ENCODE measurements at regions not wholly inside any gene's neighbourhood (a gene's known extent, or its start where the extent isn't known, plus 50 kb on each side); places are given as distances from the start of the nearest gene placed in this dataset.
"Not testable (repeated sequence)": the region's sequence is repeated elsewhere in the genome, so short reads cannot be mapped to it uniquely, and the experiment has no call there.

DNA sequence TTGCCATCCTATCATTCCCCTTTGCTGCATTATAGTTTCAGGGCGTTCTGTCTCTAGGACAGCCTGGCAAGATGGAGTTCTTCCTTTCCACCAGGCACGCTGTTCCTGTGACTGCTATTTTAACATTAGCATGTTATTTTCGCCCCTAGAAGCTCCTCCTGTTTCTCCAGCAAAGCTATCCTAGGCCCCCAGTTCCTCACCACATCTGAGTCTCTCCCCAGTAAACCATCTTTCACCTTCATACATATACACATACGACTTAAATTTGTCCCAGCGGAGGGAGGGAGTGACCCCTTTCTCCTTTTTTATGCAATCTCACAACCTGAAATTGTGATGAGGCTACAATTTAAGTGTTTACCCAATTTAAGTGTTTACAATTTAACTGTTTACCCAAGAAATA is 66.7 kb upstream of the FRMD6 start:
- DNase-seq (ENCODE audit: low spot score): no peak

GRCh38 chr14:51592836-51593235 is 58.9 kb upstream of the FRMD6 start:
- no peak for DNase-seq (ENCODE audit: low spot score)

GRCh38 chr14:51593397-51593796 is 58.3 kb upstream of the FRMD6 start:
- DNase-seq (ENCODE audit: low spot score): no peak

DNA sequence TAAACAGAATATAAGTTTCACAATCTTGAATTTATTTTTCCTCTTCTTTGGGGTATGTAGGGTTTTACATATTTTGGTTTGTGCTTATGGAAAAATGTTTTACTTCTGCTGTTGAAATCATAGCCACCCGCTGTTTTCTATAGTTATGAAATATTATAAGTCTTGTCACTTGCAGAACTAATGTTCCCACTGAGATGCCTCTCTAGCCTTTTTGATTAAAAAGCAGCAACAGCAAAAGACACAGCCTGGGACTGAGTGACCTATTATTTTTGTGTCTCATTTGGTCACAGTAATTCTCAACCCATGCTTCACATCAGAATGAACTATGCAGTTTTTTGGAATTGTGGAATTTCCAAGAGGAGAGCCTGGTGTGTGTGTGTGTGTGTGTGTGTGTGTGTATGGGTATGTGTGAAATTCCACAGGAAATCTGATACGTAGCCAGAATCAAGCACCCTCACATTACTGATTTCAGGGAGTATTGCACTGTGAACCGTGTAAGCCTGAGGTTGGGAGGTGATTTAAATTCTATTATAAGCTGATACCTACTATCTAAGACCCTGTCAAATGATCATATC is 55.7 kb upstream of the FRMD6 start:
- no peak for DNase-seq (ENCODE audit: low spot score)

DNA sequence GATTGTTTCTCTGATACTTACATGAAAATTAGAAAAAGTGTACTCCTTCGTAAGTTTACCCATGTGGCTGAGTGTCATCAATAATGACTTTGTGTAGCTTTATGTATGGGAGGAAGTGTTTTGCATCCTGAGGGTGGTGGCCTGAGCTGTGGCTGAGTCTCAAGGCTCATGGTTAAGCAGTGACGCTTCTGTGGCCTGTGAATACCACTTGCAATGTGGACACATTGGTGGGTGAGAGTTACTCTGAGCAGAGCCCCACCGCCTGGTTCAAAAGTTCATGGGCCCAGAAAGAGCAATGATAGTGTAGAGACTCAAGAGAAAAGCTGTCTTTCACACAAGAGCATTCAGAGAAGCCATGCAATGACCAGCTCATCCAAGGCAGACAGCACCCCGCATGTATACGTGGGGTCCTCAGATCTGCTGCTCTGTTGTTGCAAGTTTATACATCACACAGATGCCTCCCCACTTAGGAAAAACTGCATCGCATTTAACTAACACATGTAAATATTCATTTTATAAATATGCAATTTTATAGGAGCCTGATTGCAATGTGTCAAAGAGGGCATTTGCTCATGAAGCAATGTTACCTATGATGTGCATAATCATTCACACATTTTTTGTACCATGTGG is 55.1 kb upstream of the FRMD6 start:
- no peak for DNase-seq (ENCODE audit: low spot score)

DNA sequence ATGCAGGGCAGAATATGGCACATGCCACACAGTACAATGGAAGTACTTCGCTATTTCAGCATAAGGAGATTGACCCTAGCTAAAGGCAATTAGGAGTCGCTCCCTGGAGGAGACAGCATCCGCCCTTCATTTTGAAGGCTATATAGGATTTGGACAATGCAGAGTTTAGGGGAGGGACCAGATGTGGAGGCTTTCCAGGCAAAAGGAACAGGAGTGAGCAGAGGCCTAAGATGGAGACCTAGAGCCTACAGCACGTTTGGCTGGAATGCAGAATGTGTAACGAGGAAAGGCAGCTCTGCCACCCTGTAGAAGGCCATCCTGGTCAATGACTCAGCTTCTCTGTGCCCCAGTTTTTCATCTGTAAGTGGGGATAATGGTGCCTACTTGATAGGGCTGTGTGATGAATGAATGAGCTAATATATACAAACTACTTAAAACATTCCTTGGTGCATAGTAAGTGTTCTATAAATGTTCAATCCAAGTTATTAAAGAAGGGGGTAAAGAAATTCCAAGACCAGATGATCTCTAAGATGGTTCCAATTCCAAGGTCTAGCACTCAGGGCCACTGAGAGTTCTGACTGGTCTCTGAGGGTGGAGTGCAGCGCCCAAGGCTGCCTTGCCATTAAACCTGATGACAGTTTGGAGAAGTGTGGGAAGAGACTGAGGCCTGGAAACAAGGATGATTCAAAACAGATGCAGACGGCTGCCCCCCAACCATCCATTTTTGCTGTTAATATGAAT is 54.3 kb upstream of the FRMD6 start:
- no peak for DNase-seq (ENCODE audit: low spot score)

DNA sequence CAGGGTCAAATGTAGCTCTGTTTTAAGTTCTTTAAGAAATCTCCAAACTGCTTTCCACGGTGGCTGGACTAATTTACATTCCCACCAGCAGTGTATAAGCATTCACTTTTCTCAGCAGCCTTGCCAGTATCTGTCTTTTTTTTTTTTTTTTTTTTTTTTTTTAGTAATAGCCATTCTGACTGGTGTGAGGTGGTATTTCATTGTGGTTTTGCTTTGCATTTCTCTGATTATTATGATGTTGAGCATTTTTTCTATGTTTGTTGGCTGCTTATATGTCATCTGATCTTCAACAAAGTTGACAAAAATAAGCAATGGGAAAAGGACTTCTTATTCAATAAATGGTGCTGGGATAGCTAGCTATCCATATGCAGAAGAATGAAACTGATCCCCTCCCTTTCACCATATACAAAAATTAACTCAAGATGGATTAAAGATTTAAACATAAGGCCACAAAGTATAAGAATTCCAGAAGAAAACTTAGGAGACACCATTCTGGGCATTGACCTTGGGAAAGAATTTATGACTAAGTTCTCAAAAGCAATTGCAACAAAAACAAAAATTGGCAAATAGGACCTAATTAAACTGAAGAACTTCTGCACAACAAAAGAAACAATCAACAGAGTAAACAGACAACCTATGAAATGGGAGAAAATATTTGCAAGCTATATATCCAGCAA is 52.6 kb upstream of the FRMD6 start:
- DNase-seq (ENCODE audit: low spot score): not testable (repeated sequence)

DNA sequence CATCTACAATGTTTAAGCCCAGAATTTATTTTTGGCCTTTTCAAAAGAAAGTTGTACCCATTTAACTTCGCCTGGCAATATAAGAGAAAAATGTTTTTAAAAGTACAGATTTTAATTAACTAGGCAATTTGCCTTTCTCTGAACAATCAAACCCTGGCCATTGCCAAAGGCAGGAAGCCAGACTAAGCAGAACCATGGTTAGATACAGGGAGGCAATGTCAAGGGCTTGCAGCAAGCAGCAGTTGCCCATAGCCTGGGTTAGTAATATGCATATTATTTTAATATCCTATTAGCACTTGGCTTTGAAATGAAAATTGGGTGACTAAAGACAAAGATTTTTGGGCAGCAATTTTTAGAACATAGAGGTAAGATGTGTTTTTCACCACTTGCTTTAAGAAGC is 51.1 kb upstream of the FRMD6 start:
- no peak for DNase-seq (ENCODE audit: low spot score)

All from COLO829 (cell line).